ENCODE measurements at regions not wholly inside any gene's neighbourhood (a gene's known extent, or its start where the extent isn't known, plus 50 kb on each side); places are given as distances from the start of the nearest gene placed in this dataset.

- TF ChIP-seq CTCF (IDR thresholded peaks at IDR 0.05) (no peak), SIN3A (IDR thresholded peaks at IDR 0.05; ENCODE audit: borderline replicate concordance, insufficient read depth, low read depth, low read length) (no peak), POLR2AphosphoS5 (IDR thresholded peaks at IDR 0.05; ENCODE audit: low read depth, low read length) (no peak), TCF7L2 (IDR thresholded peaks at IDR 0.05; ENCODE audit: low read depth, low read length) (no peak)
Measured at GRCh38 chr13:53127373-53127772, 98.8 kb downstream of the OLFM4 start.

Data from Panc1 (cell line).